Prostate gland (tissue), 2 donors: ENCODE measurements at regions not wholly inside any gene's neighbourhood (a gene's known extent, or its start where the extent isn't known, plus 50 kb on each side); places are given as distances from the start of the nearest gene placed in this dataset.
"Not testable (repeated sequence)": the region's sequence is repeated elsewhere in the genome, so short reads cannot be mapped to it uniquely, and the experiment has no call there.

Experiments
- DNase-seq: peaks from one replicate; pipeline ENCODE4 v3.0.0-alpha.2; 2019; ENCODE audit warnings: low spot score
- H3K27ac ChIP-seq, 2 donors: fragments of 200-600 bp; sonication (generic); 2 replicates each; pipeline ENCODE4 v1.5.1; 2017 to 2019
- H3K27me3 ChIP-seq: fragments of 200-600 bp; sonication (generic); replicated peaks from 2 replicates; pipeline ENCODE4 v1.5.1; 2019; ENCODE audit not compliant: insufficient read depth
- H3K36me3 ChIP-seq, 2 donors: fragments of 200-600 bp; sonication (generic); 1 replicate in 1 of 2; 2 replicates in 1 of 2; pipeline versions ENCODE4 v1.5.1 to v1.8.1; 2017 to 2019
- H3K4me1 ChIP-seq: fragments of 200-600 bp; sonication (generic); replicated peaks from 2 replicates; pipeline ENCODE4 v1.5.1; 2019
- H3K4me3 ChIP-seq, 2 donors: fragments of 200-600 bp; sonication (generic); 2 replicates each; pipeline ENCODE4 v1.5.1; 2017 to 2019
- H3K9me3 ChIP-seq: fragments of 200-600 bp; sonication (generic); 2 replicates; pipeline ENCODE4 v1.5.1; 2017
- POLR2A ChIP-seq: fragments of 450-650 bp; IDR thresholded peaks from one replicate; pipeline ENCODE4 v1.6.1; 2016; ENCODE audit warnings: antibody characterized with exemption, mild to moderate bottlenecking
- POLR2AphosphoS5 ChIP-seq: sonication (generic); formaldehyde crosslinking; IDR thresholded peaks from one replicate; pipeline ENCODE4 v1.6.1; 2017; ENCODE audit warnings: antibody characterized with exemption
- WGBS: methylation state at CpG from one replicate; pipeline ENCODE4 v1.1.5; 2018; 5-methylcytosine and 5-hydroxymethylcytosine counted together
- intact Hi-C: fragments of 100-400 bp; cut with DNase I; formaldehyde crosslinking; loops from one replicate; pipeline ENCODE4 v1.14.2; 2022
- TF ChIP-seq, protein P1 (sequence below), 4 experiments: fragments of 200-600 bp in 2 of 4; fragments of 450-650 bp in 2 of 4; sonication (generic) in 2 of 4; IDR thresholded peaks; 1 replicate in 3 of 4; 2 replicates in 1 of 4; pipeline ENCODE4 v1.5.1; 2016 to 2019; ENCODE audit warnings: antibody characterized with exemption in 4 of 4, mild to moderate bottlenecking in 2 of 4, moderate library complexity in 2 of 4

DNA sequence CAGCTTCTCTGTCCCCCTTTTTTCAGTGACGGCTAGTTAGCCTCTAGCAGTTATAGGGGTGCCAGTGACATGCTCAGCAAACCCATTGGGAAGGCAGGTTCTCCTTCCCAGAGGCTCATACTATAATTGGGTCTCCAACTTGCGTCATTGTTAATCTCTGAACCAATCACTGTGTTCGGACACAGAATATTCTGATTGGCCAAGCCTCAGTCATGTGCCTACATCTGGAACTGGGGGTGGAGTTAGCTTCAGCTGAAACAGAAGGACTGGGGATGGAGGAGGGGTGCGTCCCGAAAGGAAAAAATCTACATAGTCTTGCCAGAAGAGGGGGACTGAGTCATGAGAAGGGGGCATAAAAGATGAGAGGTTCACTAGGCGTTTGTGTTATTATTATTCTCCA, 165.6 kb downstream of the SUDS3 start:
- TF ChIP-seq, protein P1, sequence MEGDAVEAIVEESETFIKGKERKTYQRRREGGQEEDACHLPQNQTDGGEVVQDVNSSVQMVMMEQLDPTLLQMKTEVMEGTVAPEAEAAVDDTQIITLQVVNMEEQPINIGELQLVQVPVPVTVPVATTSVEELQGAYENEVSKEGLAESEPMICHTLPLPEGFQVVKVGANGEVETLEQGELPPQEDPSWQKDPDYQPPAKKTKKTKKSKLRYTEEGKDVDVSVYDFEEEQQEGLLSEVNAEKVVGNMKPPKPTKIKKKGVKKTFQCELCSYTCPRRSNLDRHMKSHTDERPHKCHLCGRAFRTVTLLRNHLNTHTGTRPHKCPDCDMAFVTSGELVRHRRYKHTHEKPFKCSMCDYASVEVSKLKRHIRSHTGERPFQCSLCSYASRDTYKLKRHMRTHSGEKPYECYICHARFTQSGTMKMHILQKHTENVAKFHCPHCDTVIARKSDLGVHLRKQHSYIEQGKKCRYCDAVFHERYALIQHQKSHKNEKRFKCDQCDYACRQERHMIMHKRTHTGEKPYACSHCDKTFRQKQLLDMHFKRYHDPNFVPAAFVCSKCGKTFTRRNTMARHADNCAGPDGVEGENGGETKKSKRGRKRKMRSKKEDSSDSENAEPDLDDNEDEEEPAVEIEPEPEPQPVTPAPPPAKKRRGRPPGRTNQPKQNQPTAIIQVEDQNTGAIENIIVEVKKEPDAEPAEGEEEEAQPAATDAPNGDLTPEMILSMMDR (IDR thresholded peaks at IDR 0.05) = no peak
- TF ChIP-seq POLR2AphosphoS5 (no peak), POLR2A (no peak)
- Histone ChIP-seq H3K4me1 (no peaks in the 10 kb centered on the region), H3K27me3 (no peaks in the 10 kb centered on the region), H3K4me3 (no peak overlapping the region), H3K9me3 (no peaks in the 10 kb centered on the region), H3K27ac (no peak overlapping the region), H3K36me3 (no peaks in the 10 kb centered on the region)
- no peak for DNase-seq
- intact Hi-C loops = no loop called here
- 92% methylated on average over 6 of the region's 6 CpGs for WGBS

DNA sequence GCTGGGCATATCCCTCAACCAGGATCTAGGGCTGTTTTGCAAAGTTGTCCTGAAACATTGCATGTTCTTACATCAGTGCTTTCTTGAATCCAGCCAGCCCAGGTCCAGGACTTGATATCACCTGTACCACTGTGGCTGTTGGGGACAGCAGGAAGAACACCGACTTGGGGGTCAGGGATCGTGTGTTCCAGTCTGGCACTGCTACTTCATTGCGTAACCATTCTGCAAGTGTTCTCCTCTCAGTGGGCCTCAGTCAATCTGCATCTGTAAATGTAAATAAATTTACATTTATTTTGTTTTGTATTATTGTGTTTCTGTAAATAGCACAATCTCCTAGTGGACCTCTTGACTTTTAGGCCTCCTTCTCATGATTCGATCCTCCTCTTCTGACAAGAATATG, 167.3 kb downstream of the SUDS3 start:
- WGBS = 84% methylated on average over 4 of the region's 4 CpGs
- Histone ChIP-seq H3K27ac (no peak overlapping the region), H3K27me3 (no peaks in the 10 kb centered on the region), H3K9me3 (no peaks in the 10 kb centered on the region), H3K4me3 (no peak overlapping the region), H3K36me3 (no peaks in the 10 kb centered on the region), H3K4me1 (no peaks in the 10 kb centered on the region)
- intact Hi-C loops = no loop called here
- DNase-seq = no peak
- TF ChIP-seq POLR2AphosphoS5 = no peak
- TF ChIP-seq POLR2A = no peak
- TF ChIP-seq, protein P1 (IDR thresholded peaks at IDR 0.05) = no peak

DNA sequence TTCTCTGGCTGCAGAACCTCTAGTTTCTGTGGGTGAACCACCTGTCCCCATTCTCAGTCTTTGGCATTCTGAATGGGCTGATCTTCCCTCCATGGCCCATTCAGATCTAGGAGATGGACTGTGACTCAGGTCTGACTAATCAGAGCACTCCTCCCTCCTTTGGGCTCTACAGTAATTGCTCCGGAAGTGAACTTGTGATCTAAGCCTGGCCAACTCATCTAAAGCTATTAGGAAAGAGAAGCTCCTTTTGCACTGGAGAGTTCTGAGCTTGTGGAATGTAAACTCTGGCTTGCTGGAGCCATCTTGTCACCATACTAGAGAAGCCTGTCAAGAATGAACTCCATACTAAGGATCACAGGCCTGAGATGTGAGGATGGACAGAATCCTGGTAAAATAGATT, 168.2 kb downstream of the SUDS3 start:
- Histone ChIP-seq H3K36me3 (no peaks in the 10 kb centered on the region), H3K4me3 (no peak overlapping the region), H3K4me1 (no peaks in the 10 kb centered on the region), H3K9me3 (no peaks in the 10 kb centered on the region), H3K27ac (no peak overlapping the region), H3K27me3 (no peaks in the 10 kb centered on the region)
- WGBS = 57% methylated on average over 1 of the region's 1 CpG
- DNase-seq = no peak
- intact Hi-C loops = no loop called here
- no peak for TF ChIP-seq POLR2AphosphoS5
- TF ChIP-seq, protein P1 (IDR thresholded peaks at IDR 0.05) = no peak
- TF ChIP-seq POLR2A = no peak

DNA sequence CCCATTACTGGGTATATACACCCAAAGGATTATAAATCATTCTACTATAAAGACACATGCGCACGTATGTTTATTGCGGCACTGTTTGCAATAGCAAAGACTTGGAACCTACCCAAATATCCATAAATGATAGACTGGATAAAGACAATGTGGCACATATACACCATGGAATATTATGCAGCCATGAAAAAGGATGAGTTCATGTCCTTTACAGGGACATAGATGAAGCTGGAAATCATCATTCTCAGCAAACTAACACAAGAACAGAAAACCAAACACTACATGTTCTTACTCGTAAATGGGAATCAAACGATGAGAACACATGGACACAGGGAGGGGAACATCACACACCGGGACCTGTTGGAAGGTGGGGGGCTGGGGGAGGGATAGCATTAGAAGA, 171.3 kb downstream of the SUDS3 start:
- H3K27ac ChIP-seq, H3K4me1 ChIP-seq, H3K4me3 ChIP-seq, intact Hi-C loops, H3K36me3 ChIP-seq, H3K9me3 ChIP-seq, DNase-seq, H3K27me3 ChIP-seq: not testable (repeated sequence)
- WGBS = 92% methylated on average over 6 of the region's 6 CpGs

DNA sequence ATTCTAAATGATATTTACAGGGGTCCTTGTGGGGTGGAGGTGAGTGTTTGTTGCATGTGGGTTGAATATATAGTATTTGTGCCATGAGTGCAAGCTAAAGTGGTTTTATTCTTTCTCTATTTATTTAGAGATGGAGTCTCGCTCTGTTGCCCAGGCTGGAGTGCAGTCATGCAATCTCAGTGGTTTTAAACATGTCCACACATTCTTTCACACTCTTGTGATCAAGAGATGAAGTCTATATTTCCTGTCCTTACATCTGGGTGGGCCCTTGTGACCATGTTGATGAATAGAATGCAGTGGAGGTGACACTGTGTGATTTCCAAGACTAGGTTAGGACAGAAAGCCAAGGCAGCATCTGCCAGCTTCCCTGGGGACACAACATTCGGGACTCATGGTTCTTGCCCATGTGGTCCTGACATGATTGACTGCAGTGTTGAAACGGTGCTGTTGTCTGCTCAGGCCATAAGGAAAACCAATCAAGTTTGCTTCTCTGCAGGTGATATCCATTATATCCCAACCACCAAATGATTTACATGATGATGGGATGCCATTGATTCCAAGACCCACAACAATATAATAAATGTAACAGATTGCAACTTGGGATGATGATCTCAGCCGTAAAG, 172.6 kb downstream of the SUDS3 start:
- no peaks in the 10 kb centered on the region for H3K9me3 ChIP-seq
- no peak overlapping the region for H3K4me3 ChIP-seq
- WGBS = 74% methylated on average over 4 of the region's 4 CpGs
- intact Hi-C loops = no loop called here
- H3K27ac ChIP-seq = no peak overlapping the region
- no peaks in the 10 kb centered on the region for H3K27me3 ChIP-seq
- H3K36me3 ChIP-seq = no peaks in the 10 kb centered on the region
- H3K4me1 ChIP-seq = no peaks in the 10 kb centered on the region
- TF ChIP-seq POLR2A = no peak
- TF ChIP-seq POLR2AphosphoS5 = no peak
- TF ChIP-seq, protein P1 (IDR thresholded peaks at IDR 0.05) = no peak
- no peak for DNase-seq
